Skin epidermis (tissue), 12 donors: ENCODE measurements at regions not wholly inside any gene's neighbourhood (a gene's known extent, or its start where the extent isn't known, plus 50 kb on each side); places are given as distances from the start of the nearest gene placed in this dataset.

Source experiments
- H3K27ac ChIP-seq, 21 experiments: fragments of 200-600 bp; sonication (generic) in 11 of 21; one replicate each; pipeline ENCODE4 v1.5.0; 2020; ENCODE audit warnings: mild to moderate bottlenecking in 3 of 21, inconsistent platforms in 2 of 21, moderate library complexity in 2 of 21
- H3K4me3 ChIP-seq, 7 experiments: fragments of 200-600 bp; sonication (generic) in 2 of 7; one replicate each; pipeline ENCODE4 v1.5.0; 2020; ENCODE audit warnings: inconsistent platforms in 2 of 7, mild to moderate bottlenecking in 2 of 7, moderate library complexity in 1 of 7

GRCh38 chr3:139870000-139870675 is 64.8 kb upstream of the CLSTN2 start:
- Histone ChIP-seq H3K27ac (no peak overlapping the region), H3K4me3 (no peak overlapping the region)

GRCh38 chr3:139868773-139869172 is 66.2 kb upstream of the CLSTN2 start:
- no peak overlapping the region for H3K27ac ChIP-seq
- no peak overlapping the region for H3K4me3 ChIP-seq

GRCh38 chr3:139848660-139849059 is 86.3 kb upstream of the CLSTN2 start:
- Histone ChIP-seq H3K27ac (no peak overlapping the region), H3K4me3 (no peak overlapping the region)

- Histone ChIP-seq H3K4me3 (no peak overlapping the region), H3K27ac (no peak overlapping the region)
These were observed 88.3 kb upstream of the CLSTN2 start for GRCh38 chr3:139846729-139847128.

- no peak overlapping the region for H3K4me3 ChIP-seq
- no peak overlapping the region for H3K27ac ChIP-seq
These were observed 95.3 kb upstream of the CLSTN2 start for GRCh38 chr3:139839659-139840058.

- no peak overlapping the region for H3K27ac ChIP-seq
- H3K4me3 ChIP-seq: no peak overlapping the region
These were observed 96.0 kb upstream of the CLSTN2 start for GRCh38 chr3:139839014-139839413.

- H3K4me3 ChIP-seq: no peak overlapping the region
- H3K27ac ChIP-seq: no peak overlapping the region
These were observed 96.6 kb upstream of the CLSTN2 start for GRCh38 chr3:139838269-139838957.

GRCh38 chr3:139836698-139837464 is 98.1 kb upstream of the CLSTN2 start:
- Histone ChIP-seq H3K27ac (peak overlapping the region in 1 of 21 experiments; percentile 54), H3K4me3 (no peak overlapping the region)

GRCh38 chr3:139835830-139836683 is 98.9 kb upstream of the CLSTN2 start:
- H3K4me3 ChIP-seq: no peak overlapping the region
- H3K27ac ChIP-seq: peak overlapping the region in 1 of 21 experiments; percentile 54

GRCh38 chr3:139832998-139833397 is 102.0 kb upstream of the CLSTN2 start:
- Histone ChIP-seq H3K27ac (no peak overlapping the region), H3K4me3 (no peak overlapping the region)

- no peak overlapping the region for H3K27ac ChIP-seq
- H3K4me3 ChIP-seq: no peak overlapping the region
These were observed 104.2 kb upstream of the CLSTN2 start for GRCh38 chr3:139830817-139831216.

GRCh38 chr3:139827833-139828232 is 107.2 kb upstream of the CLSTN2 start:
- no peak overlapping the region for H3K4me3 ChIP-seq
- H3K27ac ChIP-seq: no peak overlapping the region

- Histone ChIP-seq H3K27ac (no peak overlapping the region), H3K4me3 (no peak overlapping the region)
These were observed 110.1 kb upstream of the CLSTN2 start for GRCh38 chr3:139824864-139825263.

- Histone ChIP-seq H3K27ac (no peak overlapping the region), H3K4me3 (no peak overlapping the region)
These were observed 120.3 kb upstream of the CLSTN2 start for GRCh38 chr3:139814646-139815045.

GRCh38 chr3:139811331-139811730 is 123.7 kb upstream of the CLSTN2 start:
- Histone ChIP-seq H3K4me3 (no peak overlapping the region), H3K27ac (no peak overlapping the region)

- Histone ChIP-seq H3K4me3 (no peak overlapping the region), H3K27ac (no peak overlapping the region)
These were observed 126.8 kb upstream of the CLSTN2 start for GRCh38 chr3:139808201-139808600.

- Histone ChIP-seq H3K27ac (no peak overlapping the region), H3K4me3 (no peak overlapping the region)
These were observed 125.5 kb upstream of the NMNAT3 start for GRCh38 chr3:139803294-139803693.

- no peak overlapping the region for H3K27ac ChIP-seq
These were observed 120.1 kb upstream of the NMNAT3 start for GRCh38 chr3:139797724-139798343.

GRCh38 chr3:139794469-139795265 is 116.9 kb upstream of the NMNAT3 start:
- Histone ChIP-seq H3K4me3 (no peak overlapping the region), H3K27ac (no peak overlapping the region)

More at GRCh38 chr3:139797724-139798343, 120.1 kb upstream of the NMNAT3 start:
- no peak overlapping the region for H3K4me3 ChIP-seq
